PC-9 (cell line): ENCODE measurements at regions not wholly inside any gene's neighbourhood (a gene's known extent, or its start where the extent isn't known, plus 50 kb on each side); places are given as distances from the start of the nearest gene placed in this dataset.

ENCODE experiments used
- BruUV-seq: library from RNA; stranded (reverse); fragments of 400-500 nt; replicated peaks from 2 replicates; lab custom pipeline; 2021; lab: Mats Ljungman, UMichigan
- CTCF ChIA-PET: fragments of 300-600 bp; sonication (Branson Sonifier 250); formaldehyde crosslinking; loops from one replicate; lab custom pipeline; 2022; ENCODE audit warnings: antibody characterized with exemption; lab: Charles Lee
- POLR2A ChIA-PET: fragments of 300-600 bp; sonication (Branson Sonifier 250); formaldehyde crosslinking; loops from one replicate; lab custom pipeline; 2022; ENCODE audit warnings: antibody characterized with exemption; ENCODE audit not compliant: unreplicated experiment; lab: Charles Lee
- DNase-seq, 2 experiments: peaks; one replicate each; pipeline versions ENCODE4 v3.0.0 to v3.0.0-alpha.2; 2015 to 2022; ENCODE audit warnings: mixed read lengths in 1 of 2
- H2AFZ ChIP-seq: fragments of 200-600 bp; sonication (generic); 2 replicates; pipeline ENCODE4 v1.8.1; 2017; ENCODE audit warnings: antibody characterized with exemption
- H3F3A ChIP-seq: fragments of 200-600 bp; sonication (generic); 2 replicates; pipeline ENCODE4 v1.8.1; 2017; ENCODE audit warnings: antibody characterized with exemption, mild to moderate bottlenecking, low read depth; ENCODE audit not compliant: insufficient read depth
- H3K27ac ChIP-seq: fragments of 200-600 bp; sonication (generic); 2 replicates; pipeline ENCODE4 v1.6.1; 2016; ENCODE audit warnings: mixed run types
- H3K27me3 ChIP-seq: fragments of 200-600 bp; sonication (generic); 2 replicates; pipeline ENCODE4 v1.6.1; 2016; ENCODE audit warnings: low read depth, mixed run types; ENCODE audit not compliant: insufficient read depth
- H3K36me3 ChIP-seq: fragments of 200-600 bp; sonication (generic); 2 replicates; pipeline ENCODE4 v1.6.1; 2016; ENCODE audit warnings: low read depth, mixed run types
- H3K4me1 ChIP-seq: fragments of 200-600 bp; sonication (generic); replicated peaks from 2 replicates; pipeline ENCODE4 v1.6.1; 2016; ENCODE audit warnings: mixed run types; ENCODE audit not compliant: insufficient read depth
- H3K4me2 ChIP-seq: fragments of 200-600 bp; sonication (generic); 2 replicates; pipeline ENCODE4 v1.6.1; 2017; ENCODE audit warnings: mixed run types
- H3K4me3 ChIP-seq: fragments of 200-600 bp; sonication (generic); 2 replicates; pipeline ENCODE4 v1.6.1; 2016; ENCODE audit warnings: mixed run types
- H3K79me2 ChIP-seq: fragments of 200-600 bp; sonication (generic); 2 replicates; pipeline ENCODE4 v1.6.1; 2017; ENCODE audit warnings: low read depth, mixed run types
- H3K9me2 ChIP-seq: fragments of 200-600 bp; sonication (generic); 2 replicates; pipeline ENCODE4 v1.8.1; 2017; ENCODE audit warnings: mild to moderate bottlenecking; ENCODE audit not compliant: insufficient read depth
- H3K9me3 ChIP-seq: fragments of 200-600 bp; sonication (generic); 2 replicates; pipeline ENCODE4 v1.8.1; 2016; ENCODE audit warnings: low read depth; ENCODE audit not compliant: insufficient read depth
- H4K20me1 ChIP-seq: fragments of 200-600 bp; sonication (generic); 2 replicates; pipeline ENCODE4 v1.8.1; 2017; ENCODE audit not compliant: insufficient read depth
- EZH2 ChIP-seq: fragments of 200-600 bp; sonication (generic); IDR thresholded peaks from 2 replicates; pipeline ENCODE4 v1.8.0; 2017; ENCODE audit warnings: antibody characterized with exemption, low read depth
- intact Hi-C: fragments of 100-400 bp; cut with micrococcal nuclease; formaldehyde crosslinking; loops from one replicate; pipeline ENCODE4 v1.10.0; 2022; ENCODE audit not compliant: unreplicated experiment
- TF ChIP-seq, protein P1 (sequence below): fragments of 200-600 bp; sonication (generic); conservative IDR thresholded peaks from 2 replicates; pipeline ENCODE4 v1.6.1; 2017; ENCODE audit warnings: mixed run types, antibody characterized with exemption, mild to moderate bottlenecking, moderate library complexity

DNA sequence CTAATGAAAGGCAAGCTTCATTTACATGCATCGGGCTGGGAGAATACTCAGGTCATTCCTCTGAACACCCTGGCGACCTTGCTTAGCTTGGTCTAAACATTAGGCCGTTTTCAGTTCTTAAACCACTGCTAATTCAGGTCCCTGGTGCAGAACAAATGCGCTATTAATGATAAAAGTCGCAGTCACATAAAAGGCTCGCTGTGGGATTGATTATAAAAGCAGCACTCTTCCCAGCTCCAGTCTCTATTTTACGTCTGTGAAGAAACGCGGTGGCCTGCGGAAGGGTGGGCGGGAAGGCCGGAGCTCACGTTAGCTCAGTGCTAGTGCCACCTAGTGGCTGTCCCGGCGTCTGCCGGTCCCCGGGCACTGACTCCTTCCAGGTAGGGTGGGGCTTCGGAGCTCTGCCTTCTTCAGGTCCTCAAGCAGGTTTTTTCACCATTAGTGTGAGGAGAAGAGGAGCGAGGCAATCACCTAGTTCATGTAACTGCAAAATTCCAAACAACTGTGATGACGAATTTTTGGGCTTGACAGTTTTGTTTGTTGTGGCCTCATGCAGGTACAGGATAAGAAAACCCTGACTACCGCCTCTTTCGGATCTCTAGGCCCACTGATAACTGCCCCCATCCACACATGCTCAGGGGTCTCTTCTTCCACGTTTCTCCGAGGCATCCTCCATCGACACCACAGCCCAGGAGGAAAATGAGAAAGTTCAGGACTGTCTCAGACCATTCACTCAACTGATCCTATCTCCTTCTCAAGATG, 66.5 kb upstream of the CLMP start:
- peak overlapping the region; percentile 32; the same call in 1 of the 2 replicates for H3K4me3 ChIP-seq
- TF ChIP-seq, protein P1, sequence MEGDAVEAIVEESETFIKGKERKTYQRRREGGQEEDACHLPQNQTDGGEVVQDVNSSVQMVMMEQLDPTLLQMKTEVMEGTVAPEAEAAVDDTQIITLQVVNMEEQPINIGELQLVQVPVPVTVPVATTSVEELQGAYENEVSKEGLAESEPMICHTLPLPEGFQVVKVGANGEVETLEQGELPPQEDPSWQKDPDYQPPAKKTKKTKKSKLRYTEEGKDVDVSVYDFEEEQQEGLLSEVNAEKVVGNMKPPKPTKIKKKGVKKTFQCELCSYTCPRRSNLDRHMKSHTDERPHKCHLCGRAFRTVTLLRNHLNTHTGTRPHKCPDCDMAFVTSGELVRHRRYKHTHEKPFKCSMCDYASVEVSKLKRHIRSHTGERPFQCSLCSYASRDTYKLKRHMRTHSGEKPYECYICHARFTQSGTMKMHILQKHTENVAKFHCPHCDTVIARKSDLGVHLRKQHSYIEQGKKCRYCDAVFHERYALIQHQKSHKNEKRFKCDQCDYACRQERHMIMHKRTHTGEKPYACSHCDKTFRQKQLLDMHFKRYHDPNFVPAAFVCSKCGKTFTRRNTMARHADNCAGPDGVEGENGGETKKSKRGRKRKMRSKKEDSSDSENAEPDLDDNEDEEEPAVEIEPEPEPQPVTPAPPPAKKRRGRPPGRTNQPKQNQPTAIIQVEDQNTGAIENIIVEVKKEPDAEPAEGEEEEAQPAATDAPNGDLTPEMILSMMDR: peak; percentile 90
- TF ChIP-seq EZH2: no peak
- BruUV-seq: no TSS peak

GRCh38 chr11:123260511-123261211, 65.6 kb upstream of the CLMP start:
- intact Hi-C loops: loop anchor here (5.0 kb wide), 2 partner anchors 217 to 317 kb away; no protein-coding TSS in a partner anchor

More for the DNA sequence above, 66.5 kb upstream of the CLMP start:
- Histone ChIP-seq H3K36me3 (no peaks in the 10 kb centered on the region), H3K27ac (no peak overlapping the region), H3K27me3 (no peaks in the 10 kb centered on the region), H3K79me2 (no peaks in the 10 kb centered on the region), H3K4me1 (peaks cover 15% of the 10 kb centered on the region), H2AFZ (peak overlapping the region; percentile 75), H3K4me2 (peak overlapping the region; percentile 63), H4K20me1 (no peaks in the 10 kb centered on the region), H3K9me2 (no peaks in the 10 kb centered on the region), H3F3A (no peaks in the 10 kb centered on the region), H3K9me3 (peaks cover 10% of the 10 kb centered on the region; the same call in 1 of the 2 replicates)
- ChIA-PET POLR2A (interaction anchor here (0.5 to 0.7 kb wide), 4 partner anchors 12 to 635 kb away, joined by 3 to 13 read pairs (median 7); no protein-coding TSS in a partner anchor), CTCF (interaction anchor here (0.6 to 1.4 kb wide), 13 partner anchors 8 to 398 kb away, joined by 3 to 19 read pairs (median 4); no protein-coding TSS in a partner anchor)
- peak; percentile 78 to 86 for DNase-seq
- intact Hi-C loops: loop anchor here (5.0 kb wide), 2 partner anchors 216 to 316 kb away; no protein-coding TSS in a partner anchor

More at GRCh38 chr11:123260511-123261211, 65.6 kb upstream of the CLMP start:
- Histone ChIP-seq H3K79me2 (no peaks in the 10 kb centered on the region), H3K9me2 (no peaks in the 10 kb centered on the region), H3K4me1 (0 out of 2 replicates have a peak, but pooled peaks cover 9% of the 10 kb centered on the region), H3K9me3 (peaks cover 10% of the 10 kb centered on the region; the same call in 1 of the 2 replicates), H4K20me1 (no peaks in the 10 kb centered on the region), H3K4me3 (peak overlapping the region; percentile 32; the same call in 1 of the 2 replicates), H3F3A (no peaks in the 10 kb centered on the region), H3K27me3 (no peaks in the 10 kb centered on the region), H2AFZ (peak overlapping the region; percentile 75), H3K36me3 (no peaks in the 10 kb centered on the region), H3K4me2 (peak overlapping the region; percentile 63; the same call in 1 of the 2 replicates), H3K27ac (no peak overlapping the region)
- CTCF ChIA-PET: interaction anchor here (0.6 to 1.4 kb wide), 13 partner anchors 8 to 397 kb away, joined by 3 to 19 read pairs (median 4); no protein-coding TSS in a partner anchor
- POLR2A ChIA-PET: interaction anchor here (0.5 to 0.7 kb wide), 3 partner anchors 11 to 407 kb away, joined by 3 to 13 read pairs (median 10); no protein-coding TSS in a partner anchor
- BruUV-seq: no TSS peak
- DNase-seq: no peak
- TF ChIP-seq, protein P1: no peak
- TF ChIP-seq EZH2: no peak
